Mammary epithelial cell (primary cell): ENCODE measurements at regions not wholly inside any gene's neighbourhood (a gene's known extent, or its start where the extent isn't known, plus 50 kb on each side); places are given as distances from the start of the nearest gene placed in this dataset.

Experiments
- EZH2 ChIP-seq: IDR thresholded peaks from 2 replicates; pipeline ENCODE4 v1.6.1; 2012; ENCODE audit warnings: low read length, inconsistent platforms, borderline replicate concordance
- TF ChIP-seq, protein P1 (sequence below), 2 donors: IDR thresholded peaks in 1 of 2; conservative IDR thresholded peaks in 1 of 2; 2 replicates each; pipeline ENCODE4 v1.5.1; 2011 to 2012; ENCODE audit warnings: inconsistent platforms in 2 of 2, low read length in 2 of 2, mild to moderate bottlenecking in 2 of 2, control low read depth in 1 of 2, low read depth in 1 of 2; ENCODE audit not compliant: insufficient read depth in 1 of 2; ENCODE audit errors: extremely low read depth in 1 of 2

DNA sequence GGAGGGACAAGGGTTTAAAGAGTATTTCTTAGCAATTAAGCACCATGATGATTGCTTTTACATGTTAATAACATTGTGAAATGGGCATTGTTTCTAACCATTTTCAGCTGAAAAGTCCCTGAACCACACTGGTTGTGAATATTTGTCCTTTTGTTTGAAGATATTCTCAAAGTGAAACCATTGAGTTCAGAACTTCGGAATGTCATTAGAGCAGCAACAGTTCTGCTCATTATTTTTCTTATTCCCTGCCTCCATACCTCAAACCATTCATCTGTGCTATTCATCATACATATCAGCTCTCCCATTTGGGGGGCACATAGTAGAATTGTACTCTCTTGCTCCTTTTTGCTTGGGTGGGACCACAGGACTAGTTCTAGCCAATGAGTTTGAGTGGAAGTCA is 553.0 kb upstream of the ZNF462 start:
- TF ChIP-seq, protein P1, sequence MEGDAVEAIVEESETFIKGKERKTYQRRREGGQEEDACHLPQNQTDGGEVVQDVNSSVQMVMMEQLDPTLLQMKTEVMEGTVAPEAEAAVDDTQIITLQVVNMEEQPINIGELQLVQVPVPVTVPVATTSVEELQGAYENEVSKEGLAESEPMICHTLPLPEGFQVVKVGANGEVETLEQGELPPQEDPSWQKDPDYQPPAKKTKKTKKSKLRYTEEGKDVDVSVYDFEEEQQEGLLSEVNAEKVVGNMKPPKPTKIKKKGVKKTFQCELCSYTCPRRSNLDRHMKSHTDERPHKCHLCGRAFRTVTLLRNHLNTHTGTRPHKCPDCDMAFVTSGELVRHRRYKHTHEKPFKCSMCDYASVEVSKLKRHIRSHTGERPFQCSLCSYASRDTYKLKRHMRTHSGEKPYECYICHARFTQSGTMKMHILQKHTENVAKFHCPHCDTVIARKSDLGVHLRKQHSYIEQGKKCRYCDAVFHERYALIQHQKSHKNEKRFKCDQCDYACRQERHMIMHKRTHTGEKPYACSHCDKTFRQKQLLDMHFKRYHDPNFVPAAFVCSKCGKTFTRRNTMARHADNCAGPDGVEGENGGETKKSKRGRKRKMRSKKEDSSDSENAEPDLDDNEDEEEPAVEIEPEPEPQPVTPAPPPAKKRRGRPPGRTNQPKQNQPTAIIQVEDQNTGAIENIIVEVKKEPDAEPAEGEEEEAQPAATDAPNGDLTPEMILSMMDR (conservative IDR thresholded peaks at IDR 0.05 in 1 of 2, IDR thresholded peaks at IDR 0.05 in 1 of 2; ENCODE audit: extremely low read depth in 1 of 2, insufficient read depth in 1 of 2, low read depth in 1 of 2, low read length in 2 of 2): no peak
- no peak for TF ChIP-seq EZH2
